GM12874 (cell line): ENCODE measurements at regions not wholly inside any gene's neighbourhood (a gene's known extent, or its start where the extent isn't known, plus 50 kb on each side); places are given as distances from the start of the nearest gene placed in this dataset.

Source experiments
- CTCF ChIP-seq: IDR thresholded peaks from 2 replicates; pipeline ENCODE4 v1.5.1; 2011; ENCODE audit warnings: low read depth, mild to moderate bottlenecking, control low read depth, low read length, moderate library complexity; ENCODE audit not compliant: insufficient read depth

- no peak for TF ChIP-seq CTCF
These were observed 97.9 kb upstream of the CCDC160 start for GRCh38 chrX:134139090-134139489.

DNA sequence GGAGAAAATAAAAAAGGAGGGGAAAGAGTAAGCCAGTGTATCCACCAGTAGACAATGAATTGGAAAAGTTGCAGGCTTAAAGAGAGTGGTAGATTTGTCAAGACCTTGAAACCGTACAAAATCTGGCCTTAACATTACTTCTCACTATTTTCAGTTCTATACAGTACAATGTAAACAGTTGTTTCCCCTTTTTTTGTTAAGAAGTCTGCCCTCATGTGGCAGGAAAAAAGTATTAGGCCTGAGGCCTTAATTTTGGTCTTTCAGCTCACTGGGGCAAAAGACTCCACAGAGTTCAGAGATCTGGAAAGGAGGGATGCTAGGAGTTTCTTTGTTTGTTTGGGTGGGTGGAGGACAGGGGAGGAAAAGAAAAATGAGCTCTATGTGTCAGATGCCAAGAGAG, 92.8 kb upstream of the CCDC160 start:
- peak; percentile 9; the same call in 1 of the 2 replicates for TF ChIP-seq CTCF

- TF ChIP-seq CTCF: no peak
These were observed 90.5 kb upstream of the CCDC160 start for GRCh38 chrX:134146493-134146892.

DNA sequence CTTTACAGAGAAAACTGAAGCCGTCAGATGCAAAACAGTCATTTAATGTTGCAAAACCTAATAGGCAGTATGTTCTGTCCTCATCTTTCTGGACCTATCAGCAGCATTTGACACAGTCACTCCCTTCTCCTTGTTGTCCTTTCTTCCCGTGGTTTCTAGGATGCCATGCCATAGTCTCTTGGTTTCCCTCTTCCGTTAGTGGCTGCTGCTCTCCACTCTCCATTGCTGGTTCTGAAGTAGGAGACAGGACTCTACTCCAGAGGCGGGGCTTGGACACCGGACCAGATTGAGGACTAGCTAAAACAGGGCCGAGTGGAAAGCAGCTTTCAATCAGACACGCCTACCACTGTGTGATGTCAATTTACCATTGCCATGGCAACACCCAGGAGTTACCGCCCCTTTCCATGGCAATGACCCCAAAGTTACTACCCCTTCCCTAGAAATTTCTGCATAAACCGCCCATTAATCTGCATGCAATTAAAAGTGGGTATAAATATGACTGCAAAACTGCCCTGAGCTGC, 88.8 kb upstream of the CCDC160 start:
- no peak for TF ChIP-seq CTCF

- TF ChIP-seq CTCF: no peak
These were observed 78.0 kb upstream of the CCDC160 start for GRCh38 chrX:134158821-134159512.

DNA sequence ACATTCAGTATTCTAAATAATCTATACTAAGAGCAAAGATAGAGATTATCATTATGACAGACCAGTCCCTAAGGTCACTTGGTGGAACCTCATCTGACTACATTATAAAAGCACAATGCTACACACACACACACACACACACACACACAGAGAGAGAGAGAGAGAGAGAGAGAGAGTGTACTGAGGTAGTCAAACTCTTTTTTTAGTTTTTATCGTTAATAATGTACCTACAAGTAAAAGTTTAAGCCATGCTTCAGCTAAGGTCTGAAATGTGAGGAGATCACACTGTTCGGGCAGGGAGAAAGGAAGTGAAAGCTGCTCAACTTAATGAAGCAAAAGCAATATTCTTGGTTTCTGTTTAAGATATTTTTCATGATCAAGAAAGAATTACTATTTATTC, 75.8 kb upstream of the CCDC160 start:
- TF ChIP-seq CTCF: no peak

- no peak for TF ChIP-seq CTCF
These were observed 75.0 kb upstream of the CCDC160 start for GRCh38 chrX:134162032-134162431.

DNA sequence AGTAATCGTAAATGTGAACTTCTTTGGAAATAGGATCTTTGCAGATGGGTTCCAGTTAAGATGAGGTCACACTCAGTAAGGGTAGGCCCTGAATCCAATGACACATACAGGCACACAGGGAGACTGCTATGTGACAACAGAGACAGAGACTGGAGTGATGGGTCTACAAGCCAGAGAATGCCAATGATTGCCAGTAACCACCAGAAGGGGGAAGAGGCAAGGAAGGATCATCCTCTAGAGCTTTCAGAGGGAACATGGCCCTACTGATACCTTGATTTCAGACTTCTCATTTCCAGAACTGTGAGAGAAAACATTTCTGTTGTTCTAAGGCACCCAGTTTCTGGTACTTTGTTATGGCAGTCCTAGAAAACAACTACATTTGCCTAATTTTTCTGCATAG, 73.1 kb upstream of the CCDC160 start:
- no peak for TF ChIP-seq CTCF
